Osteocyte (in vitro differentiated cells): ENCODE measurements at regions not wholly inside any gene's neighbourhood (a gene's known extent, or its start where the extent isn't known, plus 50 kb on each side); places are given as distances from the start of the nearest gene placed in this dataset.
A peak's percentile ranks its signal among the peaks of the same experiment; 100 is the strongest.

Source experiments
- DNase-seq: peaks from one replicate; pipeline ENCODE4 v3.0.0; 2021; ENCODE audit warnings: mixed read lengths; ENCODE audit not compliant: unreplicated experiment; ENCODE audit errors: extremely low spot score
- H3K27ac Mint-ChIP-seq: one replicate; pipeline ENCODE4 v1.8.0; 2021; ENCODE audit warnings: mild to moderate bottlenecking, mixed read lengths; ENCODE audit not compliant: unreplicated experiment
- H3K27me3 Mint-ChIP-seq: one replicate; pipeline ENCODE4 v1.8.0; 2021; ENCODE audit warnings: mixed read lengths; ENCODE audit not compliant: unreplicated experiment
- H3K36me3 Mint-ChIP-seq: one replicate; pipeline ENCODE4 v1.8.0; 2021; ENCODE audit warnings: mixed read lengths; ENCODE audit not compliant: unreplicated experiment
- H3K4me1 Mint-ChIP-seq: one replicate; pipeline ENCODE4 v1.8.0; 2021; ENCODE audit warnings: mixed read lengths; ENCODE audit not compliant: unreplicated experiment
- H3K4me3 Mint-ChIP-seq: one replicate; pipeline ENCODE4 v1.8.0; 2021; ENCODE audit warnings: mild to moderate bottlenecking, moderate library complexity, mixed read lengths; ENCODE audit not compliant: unreplicated experiment
- H3K9me3 Mint-ChIP-seq: one replicate; pipeline ENCODE4 v1.8.0; 2021; ENCODE audit warnings: mixed read lengths; ENCODE audit not compliant: unreplicated experiment
- TF ChIP-seq, protein P1 (sequence below): fragments of 200-600 bp; sonication (generic); IDR thresholded peaks from 2 replicates; pipeline ENCODE4 v1.5.0; 2021; ENCODE audit warnings: antibody characterized with exemption, mild to moderate bottlenecking, moderate library complexity

- TF ChIP-seq, protein P1, sequence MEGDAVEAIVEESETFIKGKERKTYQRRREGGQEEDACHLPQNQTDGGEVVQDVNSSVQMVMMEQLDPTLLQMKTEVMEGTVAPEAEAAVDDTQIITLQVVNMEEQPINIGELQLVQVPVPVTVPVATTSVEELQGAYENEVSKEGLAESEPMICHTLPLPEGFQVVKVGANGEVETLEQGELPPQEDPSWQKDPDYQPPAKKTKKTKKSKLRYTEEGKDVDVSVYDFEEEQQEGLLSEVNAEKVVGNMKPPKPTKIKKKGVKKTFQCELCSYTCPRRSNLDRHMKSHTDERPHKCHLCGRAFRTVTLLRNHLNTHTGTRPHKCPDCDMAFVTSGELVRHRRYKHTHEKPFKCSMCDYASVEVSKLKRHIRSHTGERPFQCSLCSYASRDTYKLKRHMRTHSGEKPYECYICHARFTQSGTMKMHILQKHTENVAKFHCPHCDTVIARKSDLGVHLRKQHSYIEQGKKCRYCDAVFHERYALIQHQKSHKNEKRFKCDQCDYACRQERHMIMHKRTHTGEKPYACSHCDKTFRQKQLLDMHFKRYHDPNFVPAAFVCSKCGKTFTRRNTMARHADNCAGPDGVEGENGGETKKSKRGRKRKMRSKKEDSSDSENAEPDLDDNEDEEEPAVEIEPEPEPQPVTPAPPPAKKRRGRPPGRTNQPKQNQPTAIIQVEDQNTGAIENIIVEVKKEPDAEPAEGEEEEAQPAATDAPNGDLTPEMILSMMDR = no peak
- Mint-ChIP-seq H3K9me3 (peaks cover 30% of the 10 kb centered on the region), H3K27me3 (no peaks in the 10 kb centered on the region), H3K27ac (no peak overlapping the region), H3K4me3 (no peak overlapping the region), H3K4me1 (no peaks in the 10 kb centered on the region), H3K36me3 (no peaks in the 10 kb centered on the region)
- DNase-seq = no peak
Observed at GRCh38 chr5:175261526-175261925, 182.5 kb downstream of the DRD1 start.

- no peaks in the 10 kb centered on the region for H3K4me1 Mint-ChIP-seq
- DNase-seq = no peak
- H3K9me3 Mint-ChIP-seq = peaks cover 35% of the 10 kb centered on the region
- H3K4me3 Mint-ChIP-seq = no peak overlapping the region
- H3K27me3 Mint-ChIP-seq = no peaks in the 10 kb centered on the region
- TF ChIP-seq, protein P1 = no peak
- H3K36me3 Mint-ChIP-seq = no peaks in the 10 kb centered on the region
- no peak overlapping the region for H3K27ac Mint-ChIP-seq
Observed at GRCh38 chr5:175261037-175261436, 182.9 kb downstream of the DRD1 start.

- no peak overlapping the region for H3K27ac Mint-ChIP-seq
- no peaks in the 10 kb centered on the region for H3K36me3 Mint-ChIP-seq
- TF ChIP-seq, protein P1 = no peak
- H3K4me1 Mint-ChIP-seq = no peaks in the 10 kb centered on the region
- H3K9me3 Mint-ChIP-seq = peaks cover 31% of the 10 kb centered on the region
- H3K27me3 Mint-ChIP-seq = no peaks in the 10 kb centered on the region
- no peak overlapping the region for H3K4me3 Mint-ChIP-seq
- DNase-seq = no peak
Observed at GRCh38 chr5:175257847-175258194, 186.2 kb downstream of the DRD1 start.

- Mint-ChIP-seq H3K27me3 (no peaks in the 10 kb centered on the region), H3K4me1 (no peaks in the 10 kb centered on the region), H3K36me3 (no peaks in the 10 kb centered on the region), H3K4me3 (no peak overlapping the region), H3K9me3 (peaks cover 29% of the 10 kb centered on the region), H3K27ac (no peak overlapping the region)
- peak; percentile 38 for DNase-seq
- TF ChIP-seq, protein P1 = no peak
Observed at GRCh38 chr5:175257128-175257846, 186.7 kb downstream of the DRD1 start.

DNA sequence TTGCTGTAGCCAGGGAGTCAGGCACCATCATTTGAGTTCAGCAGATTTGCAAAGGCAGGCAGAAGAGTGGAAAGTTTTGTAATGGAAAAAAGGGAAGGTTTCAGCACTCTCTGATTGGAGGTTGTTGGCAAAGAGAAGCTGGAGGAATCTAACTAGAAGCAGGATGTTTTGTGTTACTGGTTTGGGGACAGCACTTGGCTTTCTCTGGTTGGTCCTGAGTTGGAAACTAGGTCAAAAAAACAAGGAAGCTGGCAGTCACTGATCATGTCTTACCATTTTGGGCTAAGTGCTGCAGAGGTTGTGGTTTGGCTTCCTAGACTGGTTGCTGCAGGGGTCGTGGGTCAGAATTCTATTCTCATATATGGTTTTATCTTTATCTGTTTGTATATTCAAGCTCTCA, 189.8 kb downstream of the DRD1 start:
- Mint-ChIP-seq H3K4me1 (no peaks in the 10 kb centered on the region), H3K4me3 (no peak overlapping the region), H3K27ac (no peak overlapping the region), H3K36me3 (no peaks in the 10 kb centered on the region), H3K27me3 (no peaks in the 10 kb centered on the region), H3K9me3 (peaks cover 13% of the 10 kb centered on the region)
- TF ChIP-seq, protein P1 = no peak
- peak; percentile 23 for DNase-seq
